ENCODE measurements at regions not wholly inside any gene's neighbourhood (a gene's known extent, or its start where the extent isn't known, plus 50 kb on each side); places are given as distances from the start of the nearest gene placed in this dataset.

GRCh38 chr7:37590824-37591223 lies 92.7 kb upstream of the GPR141 start:
- TF ChIP-seq, protein P1, sequence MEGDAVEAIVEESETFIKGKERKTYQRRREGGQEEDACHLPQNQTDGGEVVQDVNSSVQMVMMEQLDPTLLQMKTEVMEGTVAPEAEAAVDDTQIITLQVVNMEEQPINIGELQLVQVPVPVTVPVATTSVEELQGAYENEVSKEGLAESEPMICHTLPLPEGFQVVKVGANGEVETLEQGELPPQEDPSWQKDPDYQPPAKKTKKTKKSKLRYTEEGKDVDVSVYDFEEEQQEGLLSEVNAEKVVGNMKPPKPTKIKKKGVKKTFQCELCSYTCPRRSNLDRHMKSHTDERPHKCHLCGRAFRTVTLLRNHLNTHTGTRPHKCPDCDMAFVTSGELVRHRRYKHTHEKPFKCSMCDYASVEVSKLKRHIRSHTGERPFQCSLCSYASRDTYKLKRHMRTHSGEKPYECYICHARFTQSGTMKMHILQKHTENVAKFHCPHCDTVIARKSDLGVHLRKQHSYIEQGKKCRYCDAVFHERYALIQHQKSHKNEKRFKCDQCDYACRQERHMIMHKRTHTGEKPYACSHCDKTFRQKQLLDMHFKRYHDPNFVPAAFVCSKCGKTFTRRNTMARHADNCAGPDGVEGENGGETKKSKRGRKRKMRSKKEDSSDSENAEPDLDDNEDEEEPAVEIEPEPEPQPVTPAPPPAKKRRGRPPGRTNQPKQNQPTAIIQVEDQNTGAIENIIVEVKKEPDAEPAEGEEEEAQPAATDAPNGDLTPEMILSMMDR (conservative IDR thresholded peaks at IDR 0.05; ENCODE audit: low read length), result no peak
- no peak for TF ChIP-seq EZH2phosphoT487 (IDR thresholded peaks at IDR 0.05; ENCODE audit: borderline replicate concordance)

All from Loucy (cell line).